ENCODE measurements at regions not wholly inside any gene's neighbourhood (a gene's known extent, or its start where the extent isn't known, plus 50 kb on each side); places are given as distances from the start of the nearest gene placed in this dataset.

GRCh38 chr11:106463796-106464201 lies 386.3 kb downstream of the AASDHPPT start:
- intact Hi-C loops (cut with micrococcal nuclease) = no loop called here
- Histone ChIP-seq H3K9me3 (replicated peaks; ENCODE audit: control insufficient read depth, insufficient read depth, low read depth, low read length) (no peaks in the 10 kb centered on the region), H3K9me1 (ENCODE audit: control insufficient read depth, insufficient read depth, low read length) (no peaks in the 10 kb centered on the region), H2AFZ (ENCODE audit: low read depth, low read length) (no peak overlapping the region), H3K4me3 (no peak overlapping the region), H3K4me1 (replicated peaks in 1 of 2; ENCODE audit: control insufficient read depth in 2 of 2, insufficient read depth in 2 of 2, low read length in 2 of 2) (no peaks in the 10 kb centered on the region), H3K4me2 (ENCODE audit: insufficient read depth, low read length) (no peak overlapping the region), H3K9ac (ENCODE audit: insufficient read depth in 1 of 2, low read depth in 2 of 2, low read length in 2 of 2) (no peak overlapping the region), H4K20me1 (replicated peaks; ENCODE audit: control insufficient read depth, insufficient read depth, low read length) (no peaks in the 10 kb centered on the region), H3K79me2 (ENCODE audit: control insufficient read depth, insufficient read depth, low read length) (no peaks in the 10 kb centered on the region), H3K36me3 (ENCODE audit: control insufficient read depth, insufficient read depth, low read length) (no peaks in the 10 kb centered on the region), H3K27ac (ENCODE audit: extremely low read depth, low read depth, low read length) (no peak overlapping the region), H3K27me3 (ENCODE audit: control insufficient read depth in 2 of 2, insufficient read depth in 2 of 2, low read length in 2 of 2) (no peaks in the 10 kb centered on the region)
- TF ChIP-seq PML (IDR thresholded peaks at IDR 0.05; ENCODE audit: low read length) (no peak), PURB (CRISPR knock-in tag; IDR thresholded peaks at IDR 0.05; ENCODE audit: low read depth) (no peak), ZNF57 (CRISPR knock-in tag; IDR thresholded peaks at IDR 0.05) (no peak), CBFA2T3 (IDR thresholded peaks at IDR 0.05) (no peak)
- no TSS peak for BruUV-seq (replicated peaks)
- no peak for ATAC-seq
- CTCF ChIA-PET (ENCODE audit: low intra/inter-chr PET ratio) = no interaction called here
- 0% methylated on average over 4 of the region's 4 CpGs for WGBS (ENCODE audit: insufficient coverage, low coverage, missing lambda C conversion rate)
- DNase-seq (ENCODE audit: extremely low read depth in 1 of 4, low spot score in 3 of 4) = no peak
- FAIRE-seq = no peak
- in situ Hi-C loops (cut with MboI) = no loop called here
- POLR2A ChIA-PET = no interaction called here

GRCh38 chr11:106464728-106465127 lies 387.3 kb downstream of the AASDHPPT start:
- Histone ChIP-seq H3K9ac (ENCODE audit: insufficient read depth in 1 of 2, low read depth in 2 of 2, low read length in 2 of 2) (no peak overlapping the region), H3K36me3 (ENCODE audit: control insufficient read depth, insufficient read depth, low read length) (no peaks in the 10 kb centered on the region), H3K9me3 (replicated peaks; ENCODE audit: control insufficient read depth, insufficient read depth, low read depth, low read length) (no peaks in the 10 kb centered on the region), H2AFZ (ENCODE audit: low read depth, low read length) (no peak overlapping the region), H3K79me2 (ENCODE audit: control insufficient read depth, insufficient read depth, low read length) (no peaks in the 10 kb centered on the region), H3K4me3 (no peak overlapping the region), H3K9me1 (ENCODE audit: control insufficient read depth, insufficient read depth, low read length) (no peaks in the 10 kb centered on the region), H3K4me2 (ENCODE audit: insufficient read depth, low read length) (no peak overlapping the region), H3K27me3 (ENCODE audit: control insufficient read depth in 2 of 2, insufficient read depth in 2 of 2, low read length in 2 of 2) (no peaks in the 10 kb centered on the region), H3K4me1 (replicated peaks in 1 of 2; ENCODE audit: control insufficient read depth in 2 of 2, insufficient read depth in 2 of 2, low read length in 2 of 2) (no peaks in the 10 kb centered on the region), H3K27ac (ENCODE audit: extremely low read depth, low read depth, low read length) (no peak overlapping the region), H4K20me1 (replicated peaks; ENCODE audit: control insufficient read depth, insufficient read depth, low read length) (no peaks in the 10 kb centered on the region)
- POLR2A ChIA-PET = no interaction called here
- BruUV-seq (replicated peaks) = no TSS peak
- DNase-seq (ENCODE audit: extremely low read depth in 1 of 4, low spot score in 3 of 4) (no peak), ATAC-seq (no peak), FAIRE-seq (no peak)
- CTCF ChIA-PET (ENCODE audit: low intra/inter-chr PET ratio) = no interaction called here
- intact Hi-C loops (cut with micrococcal nuclease) (no loop called here), in situ Hi-C loops (cut with MboI) (no loop called here)
- TF ChIP-seq ZBTB34 (CRISPR knock-in tag; IDR thresholded peaks at IDR 0.05) (no peak), ZNF174 (CRISPR knock-in tag; IDR thresholded peaks at IDR 0.05) (no peak), POLR3A (IDR thresholded peaks at IDR 0.05; ENCODE audit: borderline replicate concordance, extremely low read depth, insufficient read depth, insufficient read length) (no peak), U2AF2 (optimal IDR thresholded peaks at IDR 0.05; ENCODE audit: low read depth, low read length) (no peak), CCNT2 (IDR thresholded peaks at IDR 0.05; ENCODE audit: borderline replicate concordance, extremely low read depth, insufficient read length, low read depth, low read length) (no peak), PHB2 (IDR thresholded peaks at IDR 0.05; ENCODE audit: low read depth) (no peak), ZNF282 (CRISPR knock-in tag; IDR thresholded peaks at IDR 0.05) (no peak), PHTF2 (CRISPR knock-in tag; IDR thresholded peaks at IDR 0.05) (no peak), CTCFL (IDR thresholded peaks at IDR 0.05; ENCODE audit: borderline replicate concordance, insufficient read depth, low read depth, low read length, poor library complexity, severe bottlenecking) (no peak), RAD51 (IDR thresholded peaks at IDR 0.05; ENCODE audit: borderline replicate concordance, low read depth) (no peak), ETV1 (tag; conservative IDR thresholded peaks at IDR 0.05; ENCODE audit: low read depth) (no peak)

All from K562 (cell line).